Thoracic aorta (tissue), 2 donors: ENCODE measurements at regions not wholly inside any gene's neighbourhood (a gene's known extent, or its start where the extent isn't known, plus 50 kb on each side); places are given as distances from the start of the nearest gene placed in this dataset.
A peak's percentile ranks its signal among the peaks of the same experiment; 100 is the strongest.

Source experiments
- ATAC-seq: fragments of 150-250 bp; one replicate; pipeline ENCODE4 v1.8.0; 2017; ENCODE audit warnings: low read depth; ENCODE audit not compliant: insufficient number of reproducible peaks, low FRiP score
- DNase-seq: peaks from one replicate; pipeline ENCODE4 v3.0.0-alpha.2; 2020; ENCODE audit warnings: low spot score
- H3K27ac ChIP-seq, 2 donors: fragments of 200-600 bp; sonication (generic); 1 replicate in 1 of 2; 2 replicates in 1 of 2; pipeline ENCODE4 v1.5.1; 2016; ENCODE audit warnings: mild to moderate bottlenecking in 2 of 2, moderate library complexity in 2 of 2
- H3K27me3 ChIP-seq: fragments of 200-600 bp; sonication (generic); replicated peaks from 2 replicates; pipeline ENCODE4 v1.6.0; 2016; ENCODE audit warnings: mild to moderate bottlenecking; ENCODE audit not compliant: insufficient read depth
- H3K36me3 ChIP-seq: fragments of 200-600 bp; sonication (generic); one replicate; pipeline ENCODE4 v1.5.1; 2016
- H3K4me1 ChIP-seq, 2 donors: fragments of 200-600 bp; sonication (generic); 1 replicate in 1 of 2; 2 replicates in 1 of 2; pipeline versions ENCODE4 v1.5.1 to v1.6.0; 2016; ENCODE audit warnings: low read depth in 2 of 2, mild to moderate bottlenecking in 1 of 2; ENCODE audit not compliant: control insufficient read depth in 1 of 2
- H3K4me3 ChIP-seq: fragments of 200-600 bp; sonication (generic); 2 replicates; pipeline ENCODE4 v1.5.1; 2016; ENCODE audit warnings: mild to moderate bottlenecking
- H3K9me3 ChIP-seq: fragments of 200-600 bp; sonication (generic); 2 replicates; pipeline ENCODE4 v1.5.1; 2016
- CTCF ChIP-seq: fragments of 200-600 bp; sonication (generic); IDR thresholded peaks from one replicate; pipeline ENCODE4 v1.5.1; 2019; ENCODE audit warnings: antibody characterized with exemption

- no peak for TF ChIP-seq CTCF
- ATAC-seq (peak; percentile 64), DNase-seq (peak; percentile 19)
- peaks cover 5 to 10% of the 10 kb centered on the region in 2 donors for H3K4me1 ChIP-seq
- no peaks in the 10 kb centered on the region for H3K27me3 ChIP-seq
- peak overlapping the region; percentile 89 to 99 for H3K27ac ChIP-seq
- H3K4me3 ChIP-seq = peak overlapping the region; percentile 93
- no peaks in the 10 kb centered on the region for H3K36me3 ChIP-seq
- no peaks in the 10 kb centered on the region for H3K9me3 ChIP-seq
These were observed 54.2 kb downstream of the CCDC54 start for GRCh38 chr3:107431246-107432012.

- TF ChIP-seq CTCF = no peak
- Histone ChIP-seq H3K27me3 (no peaks in the 10 kb centered on the region), H3K4me3 (peak overlapping the region; percentile 93), H3K36me3 (no peaks in the 10 kb centered on the region), H3K9me3 (no peaks in the 10 kb centered on the region), H3K4me1 (peaks cover 5 to 10% of the 10 kb centered on the region in 2 donors), H3K27ac (peak overlapping the region; percentile 89 to 99)
- DNase-seq (no peak), ATAC-seq (no peak)
These were observed 54.8 kb downstream of the CCDC54 start for GRCh38 chr3:107432013-107432515.

- H3K4me3 ChIP-seq = peak overlapping the region; percentile 93
- peak overlapping the region; percentile 89 to 99 for H3K27ac ChIP-seq
- no peak for ATAC-seq
These were observed 55.4 kb downstream of the CCDC54 start for GRCh38 chr3:107432646-107433045.

GRCh38 chr3:107436029-107436428, 58.8 kb downstream of the CCDC54 start:
- Histone ChIP-seq H3K27me3 (no peaks in the 10 kb centered on the region), H3K4me1 (peaks cover 0 to 11% of the 10 kb centered on the region in 2 donors), H3K9me3 (no peaks in the 10 kb centered on the region), H3K4me3 (no peak overlapping the region), H3K27ac (no peak overlapping the region), H3K36me3 (no peaks in the 10 kb centered on the region)
- no peak for ATAC-seq
- TF ChIP-seq CTCF = no peak
- no peak for DNase-seq

More at GRCh38 chr3:107432646-107433045, 55.4 kb downstream of the CCDC54 start:
- Histone ChIP-seq H3K27me3 (no peaks in the 10 kb centered on the region), H3K9me3 (no peaks in the 10 kb centered on the region), H3K36me3 (no peaks in the 10 kb centered on the region), H3K4me1 (peaks cover 5 to 10% of the 10 kb centered on the region in 2 donors)
- no peak for DNase-seq
- TF ChIP-seq CTCF = no peak

- peaks cover 0 to 5% of the 10 kb centered on the region in 2 donors for H3K4me1 ChIP-seq
- TF ChIP-seq CTCF = no peak
- ATAC-seq (no peak), DNase-seq (no peak)
- H3K4me3 ChIP-seq = no peak overlapping the region
- no peaks in the 10 kb centered on the region for H3K9me3 ChIP-seq
- no peaks in the 10 kb centered on the region for H3K36me3 ChIP-seq
- no peak overlapping the region for H3K27ac ChIP-seq
- H3K27me3 ChIP-seq = no peaks in the 10 kb centered on the region
These were observed 61.4 kb downstream of the CCDC54 start for GRCh38 chr3:107438671-107439070.
